Karpas-422 (cell line): ENCODE measurements at regions not wholly inside any gene's neighbourhood (a gene's known extent, or its start where the extent isn't known, plus 50 kb on each side); places are given as distances from the start of the nearest gene placed in this dataset.

Source experiments
- DNase-seq: peaks from one replicate; pipeline ENCODE4 v3.0.0-alpha.2; 2015
- H2AFZ ChIP-seq: fragments of 200-600 bp; sonication (generic); 2 replicates; pipeline ENCODE4 v1.6.1; 2014; ENCODE audit warnings: antibody characterized with exemption, low read length, mixed read lengths
- H3K27ac ChIP-seq: fragments of 200-600 bp; sonication (generic); 2 replicates; pipeline ENCODE4 v1.5.1; 2014; ENCODE audit warnings: mild to moderate bottlenecking, low read length, moderate library complexity
- H3K27me3 ChIP-seq: fragments of 200-600 bp; sonication (generic); 2 replicates; pipeline ENCODE4 v1.6.1; 2014; ENCODE audit warnings: low read length, mixed read lengths
- H3K36me3 ChIP-seq: fragments of 200-600 bp; sonication (generic); 2 replicates; pipeline ENCODE4 v1.6.1; 2014; ENCODE audit warnings: low read length, mixed read lengths; ENCODE audit not compliant: insufficient read depth
- H3K4me1 ChIP-seq: fragments of 200-600 bp; sonication (generic); 2 replicates; pipeline ENCODE4 v1.6.1; 2014; ENCODE audit warnings: mild to moderate bottlenecking, low read length, mixed read lengths
- H3K4me2 ChIP-seq: fragments of 200-600 bp; sonication (generic); 2 replicates; pipeline ENCODE4 v1.6.1; 2014; ENCODE audit warnings: low read length, low read depth, mild to moderate bottlenecking; ENCODE audit not compliant: poor library complexity, severe bottlenecking
- H3K4me3 ChIP-seq: fragments of 200-600 bp; sonication (generic); 2 replicates; pipeline ENCODE4 v1.5.1; 2014; ENCODE audit warnings: mild to moderate bottlenecking, antibody characterized with exemption, low read length, mixed read lengths
- H3K79me2 ChIP-seq: fragments of 200-600 bp; sonication (generic); 2 replicates; pipeline ENCODE4 v1.6.1; 2014; ENCODE audit warnings: mild to moderate bottlenecking, low read length, mixed read lengths
- H3K9ac ChIP-seq: fragments of 200-600 bp; sonication (generic); 2 replicates; pipeline ENCODE4 v1.6.0; 2014; ENCODE audit warnings: low read length
- H3K9me2 ChIP-seq: fragments of 200-600 bp; sonication (generic), shearing (Covaris generic); replicated peaks from 2 replicates; pipeline ENCODE4 v1.6.0; 2014; ENCODE audit warnings: mild to moderate bottlenecking, low read length, moderate library complexity; ENCODE audit not compliant: insufficient read depth
- H3K9me3 ChIP-seq: fragments of 300-700, 200-600 bp; sonication (generic); 2 replicates; pipeline ENCODE4 v1.6.1; 2014; ENCODE audit warnings: low read length, mixed read lengths
- H4K20me1 ChIP-seq: fragments of 200-600 bp; sonication (generic); 2 replicates; pipeline ENCODE4 v1.6.1; 2014; ENCODE audit warnings: mild to moderate bottlenecking, antibody characterized with exemption, low read length, low read depth; ENCODE audit not compliant: insufficient read depth

GRCh38 chr6:43974643-43975230 is 152.5 kb downstream of the MRPL14 start:
- Histone ChIP-seq H3K9me2 (no peaks in the 10 kb centered on the region), H3K9ac (no peak overlapping the region), H3K36me3 (no peaks in the 10 kb centered on the region), H3K27ac (no peak overlapping the region), H3K4me1 (no peaks in the 10 kb centered on the region), H4K20me1 (no peaks in the 10 kb centered on the region), H3K9me3 (no peaks in the 10 kb centered on the region), H3K27me3 (no peaks in the 10 kb centered on the region), H2AFZ (no peak overlapping the region), H3K4me2 (no peak overlapping the region), H3K4me3 (no peak overlapping the region), H3K79me2 (no peaks in the 10 kb centered on the region)
- DNase-seq = no peak

- no peak overlapping the region for H3K9ac ChIP-seq
- H3K9me3 ChIP-seq = no peaks in the 10 kb centered on the region
- no peaks in the 10 kb centered on the region for H3K4me1 ChIP-seq
- H3K9me2 ChIP-seq = no peaks in the 10 kb centered on the region
- no peaks in the 10 kb centered on the region for H3K27me3 ChIP-seq
- no peak overlapping the region for H2AFZ ChIP-seq
- H3K36me3 ChIP-seq = no peaks in the 10 kb centered on the region
- H3K79me2 ChIP-seq = no peaks in the 10 kb centered on the region
- H3K4me3 ChIP-seq = no peak overlapping the region
- no peak overlapping the region for H3K27ac ChIP-seq
- H4K20me1 ChIP-seq = no peaks in the 10 kb centered on the region
- DNase-seq = no peak
- H3K4me2 ChIP-seq = no peak overlapping the region
Observed at GRCh38 chr6:43973357-43973756, 153.9 kb downstream of the MRPL14 start.

- Histone ChIP-seq H3K27ac (no peak overlapping the region), H3K9me3 (no peaks in the 10 kb centered on the region), H3K4me2 (no peak overlapping the region), H4K20me1 (no peaks in the 10 kb centered on the region), H3K9me2 (no peaks in the 10 kb centered on the region), H3K4me3 (no peak overlapping the region), H3K4me1 (no peaks in the 10 kb centered on the region), H3K79me2 (no peaks in the 10 kb centered on the region), H3K36me3 (no peaks in the 10 kb centered on the region), H3K27me3 (no peaks in the 10 kb centered on the region), H2AFZ (no peak overlapping the region), H3K9ac (no peak overlapping the region)
- no peak for DNase-seq
Observed at GRCh38 chr6:43972913-43973300, 154.3 kb downstream of the MRPL14 start.

GRCh38 chr6:43972179-43972912 is 154.9 kb downstream of the MRPL14 start:
- no peaks in the 10 kb centered on the region for H3K79me2 ChIP-seq
- H3K4me3 ChIP-seq = no peak overlapping the region
- no peak for DNase-seq
- no peak overlapping the region for H2AFZ ChIP-seq
- no peak overlapping the region for H3K4me2 ChIP-seq
- H3K9ac ChIP-seq = no peak overlapping the region
- no peak overlapping the region for H3K27ac ChIP-seq
- no peaks in the 10 kb centered on the region for H3K27me3 ChIP-seq
- H3K4me1 ChIP-seq = no peaks in the 10 kb centered on the region
- H3K36me3 ChIP-seq = no peaks in the 10 kb centered on the region
- H4K20me1 ChIP-seq = no peaks in the 10 kb centered on the region
- H3K9me3 ChIP-seq = no peaks in the 10 kb centered on the region
- H3K9me2 ChIP-seq = no peaks in the 10 kb centered on the region

GRCh38 chr6:43971776-43972126 is 155.5 kb downstream of the MRPL14 start:
- Histone ChIP-seq H4K20me1 (no peaks in the 10 kb centered on the region), H3K79me2 (no peaks in the 10 kb centered on the region), H3K4me2 (no peak overlapping the region), H3K9me3 (no peaks in the 10 kb centered on the region), H3K9me2 (no peaks in the 10 kb centered on the region), H2AFZ (no peak overlapping the region), H3K27me3 (no peaks in the 10 kb centered on the region), H3K9ac (no peak overlapping the region), H3K27ac (no peak overlapping the region), H3K36me3 (no peaks in the 10 kb centered on the region), H3K4me1 (no peaks in the 10 kb centered on the region), H3K4me3 (no peak overlapping the region)
- DNase-seq = no peak

GRCh38 chr6:43970913-43971775 is 156.1 kb downstream of the MRPL14 start:
- Histone ChIP-seq H3K4me2 (no peak overlapping the region), H3K4me3 (no peak overlapping the region), H2AFZ (no peak overlapping the region), H4K20me1 (no peaks in the 10 kb centered on the region), H3K36me3 (no peaks in the 10 kb centered on the region), H3K27ac (no peak overlapping the region), H3K79me2 (no peaks in the 10 kb centered on the region), H3K9me2 (no peaks in the 10 kb centered on the region), H3K4me1 (no peaks in the 10 kb centered on the region), H3K9me3 (no peaks in the 10 kb centered on the region), H3K9ac (no peak overlapping the region), H3K27me3 (no peaks in the 10 kb centered on the region)
- no peak for DNase-seq

GRCh38 chr6:43970068-43970912 is 157.0 kb downstream of the MRPL14 start:
- Histone ChIP-seq H2AFZ (no peak overlapping the region), H3K27me3 (no peaks in the 10 kb centered on the region), H3K36me3 (no peaks in the 10 kb centered on the region), H3K9me3 (no peaks in the 10 kb centered on the region), H3K79me2 (no peaks in the 10 kb centered on the region), H3K9ac (no peak overlapping the region), H3K4me2 (no peak overlapping the region), H4K20me1 (no peaks in the 10 kb centered on the region), H3K27ac (no peak overlapping the region), H3K4me1 (no peaks in the 10 kb centered on the region), H3K9me2 (no peaks in the 10 kb centered on the region), H3K4me3 (no peak overlapping the region)
- DNase-seq = no peak
